GM18519 (cell line): ENCODE measurements at regions not wholly inside any gene's neighbourhood (a gene's known extent, or its start where the extent isn't known, plus 50 kb on each side); places are given as distances from the start of the nearest gene placed in this dataset.

Experiments
- ATAC-seq: cut with Tn5 transposase; IDR thresholded peaks from one replicate; pipeline ENCODE4 v1.9.1; 2021; ENCODE audit warnings: mild to moderate bottlenecking, moderate library complexity; ENCODE audit not compliant: unreplicated experiment, low FRiP score

DNA sequence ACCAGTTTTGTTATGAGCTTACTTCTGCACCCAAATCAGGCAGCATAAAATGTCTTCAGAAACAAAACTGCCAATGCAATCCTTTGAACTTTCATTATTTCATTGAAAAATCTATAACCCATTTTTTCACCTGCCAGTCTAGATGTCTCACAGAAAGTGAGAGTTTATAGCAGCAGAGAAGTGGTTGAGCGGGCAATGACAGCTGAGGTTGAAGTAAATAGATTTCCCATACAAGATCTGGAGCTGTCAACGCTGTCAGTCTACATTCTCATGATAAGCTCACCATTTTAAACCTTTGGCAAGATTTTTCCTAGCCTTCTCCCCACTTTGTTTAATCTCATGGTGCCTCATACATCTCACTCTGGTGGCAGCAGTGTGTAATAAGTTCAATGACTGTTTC lies 1144.9 kb upstream of the PCDH9 start:
- no peak for ATAC-seq

DNA sequence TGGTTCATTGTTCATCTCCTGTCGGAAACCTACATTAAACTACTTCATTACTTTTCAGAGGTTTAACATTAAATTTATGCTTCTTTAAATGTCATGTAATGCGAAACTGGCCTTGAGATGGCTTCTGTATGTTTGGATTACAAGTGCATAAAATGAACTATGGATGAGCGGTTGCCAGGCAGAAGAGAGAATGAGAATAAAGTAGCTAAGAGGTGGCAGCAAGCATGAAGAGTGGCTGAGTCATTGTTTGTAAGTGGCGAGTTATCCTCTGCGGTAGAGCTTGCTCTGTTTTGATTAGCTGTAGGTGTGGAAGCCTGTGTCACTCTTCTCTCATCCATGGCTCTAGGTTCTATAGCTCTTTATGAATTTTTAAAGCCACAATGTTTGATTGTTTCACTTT lies 1139.6 kb upstream of the PCDH9 start:
- no peak for ATAC-seq

GRCh38 chr13:68368922-68369321 lies 1138.8 kb upstream of the PCDH9 start:
- ATAC-seq, result no peak

- no peak for ATAC-seq
Observed at GRCh38 chr13:68359105-68359504, 1129.0 kb upstream of the PCDH9 start.

DNA sequence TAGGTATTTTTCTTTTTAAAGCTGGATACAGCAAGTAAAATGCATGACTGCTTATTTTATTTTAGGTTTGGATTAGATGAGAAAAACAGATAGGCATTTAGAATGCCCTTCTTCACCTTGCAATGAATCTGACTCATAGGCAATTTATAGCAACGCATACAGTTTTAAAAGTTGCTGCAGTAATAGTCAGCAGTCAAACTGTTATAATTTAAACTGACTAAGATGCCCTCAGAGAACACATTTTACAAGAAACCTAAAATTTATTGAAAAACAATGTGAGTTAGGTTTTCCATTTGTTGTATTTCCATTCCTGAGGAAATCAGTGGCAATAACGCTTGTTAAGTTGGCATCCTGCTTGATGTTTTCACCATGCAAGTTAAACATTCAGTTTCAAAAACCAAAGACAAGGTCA lies 1128.2 kb upstream of the PCDH9 start:
- no peak for ATAC-seq

- no peak for ATAC-seq
Observed at GRCh38 chr13:68350554-68350953, 1120.4 kb upstream of the PCDH9 start.

- ATAC-seq, result no peak
Observed at GRCh38 chr13:68347220-68347619, 1117.1 kb upstream of the PCDH9 start.

DNA sequence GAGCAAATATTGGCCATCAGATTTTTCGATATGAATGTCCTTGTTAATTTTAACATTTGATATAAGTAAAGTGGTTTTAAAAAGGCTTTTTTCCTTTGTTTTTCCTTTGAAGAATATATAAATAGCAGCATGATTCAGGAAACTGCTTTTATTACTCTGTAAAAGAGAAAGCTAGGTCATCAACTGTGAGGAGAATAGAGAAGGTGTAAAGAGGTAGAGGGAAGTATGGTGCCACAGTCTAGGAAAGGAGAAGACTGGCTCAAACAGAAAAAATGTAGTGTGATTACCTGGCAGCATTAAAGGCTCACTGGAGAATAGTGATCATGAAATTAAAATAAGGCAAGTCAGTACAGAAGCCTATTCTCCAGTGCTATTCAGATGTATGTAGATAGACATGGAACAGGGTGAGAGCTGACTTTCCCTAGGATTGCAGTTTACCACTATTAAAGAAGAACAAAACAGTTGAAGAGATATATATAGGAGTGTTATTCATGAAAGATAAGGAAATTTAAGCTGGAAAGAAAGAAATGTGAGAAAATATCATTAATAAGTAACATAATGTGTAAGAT lies 1115.9 kb upstream of the PCDH9 start:
- ATAC-seq, result no peak

DNA sequence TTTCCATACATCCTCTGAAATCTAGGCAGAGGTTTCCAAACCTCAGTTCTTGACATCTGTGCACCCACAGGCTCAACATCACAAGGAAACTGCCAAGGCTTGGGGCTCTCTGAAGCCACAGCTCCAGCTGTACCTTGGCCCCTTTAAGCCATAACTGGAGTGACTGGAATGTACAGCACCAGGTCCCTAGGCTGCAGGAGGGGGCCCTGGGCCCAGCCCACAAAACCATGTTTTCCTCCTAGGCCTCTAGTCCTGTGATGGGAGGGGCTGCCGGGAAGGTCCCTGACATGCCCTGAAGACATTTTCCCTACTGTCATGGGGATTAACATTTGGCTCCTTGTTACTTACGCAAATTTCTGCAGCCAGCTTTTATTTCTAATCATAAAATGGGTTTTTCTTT lies 1093.0 kb upstream of the PCDH9 start:
- ATAC-seq, result no peak

DNA sequence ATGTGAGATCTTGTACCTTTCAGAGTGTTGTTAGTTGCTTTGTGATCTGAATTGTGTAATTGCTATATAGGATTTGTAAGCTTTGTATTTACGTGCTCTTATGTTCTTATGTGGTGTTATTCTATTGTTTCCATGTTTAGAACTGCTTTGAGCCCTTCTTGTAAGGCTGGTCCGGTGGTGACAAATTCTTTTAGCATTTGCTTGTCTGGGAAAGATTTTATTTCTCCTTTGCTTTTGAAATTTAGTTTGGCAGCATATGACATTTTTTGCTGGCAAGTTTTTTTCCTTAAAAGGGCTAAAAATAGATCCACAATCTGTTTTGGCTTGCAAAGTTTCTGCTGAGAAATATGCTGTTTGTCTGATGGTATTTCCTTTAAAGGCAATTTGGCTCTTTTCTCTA lies 1089.2 kb upstream of the PCDH9 start:
- no peak for ATAC-seq

GRCh38 chr13:68304286-68304893 lies 1074.3 kb upstream of the PCDH9 start:
- ATAC-seq, result peak; percentile 58

DNA sequence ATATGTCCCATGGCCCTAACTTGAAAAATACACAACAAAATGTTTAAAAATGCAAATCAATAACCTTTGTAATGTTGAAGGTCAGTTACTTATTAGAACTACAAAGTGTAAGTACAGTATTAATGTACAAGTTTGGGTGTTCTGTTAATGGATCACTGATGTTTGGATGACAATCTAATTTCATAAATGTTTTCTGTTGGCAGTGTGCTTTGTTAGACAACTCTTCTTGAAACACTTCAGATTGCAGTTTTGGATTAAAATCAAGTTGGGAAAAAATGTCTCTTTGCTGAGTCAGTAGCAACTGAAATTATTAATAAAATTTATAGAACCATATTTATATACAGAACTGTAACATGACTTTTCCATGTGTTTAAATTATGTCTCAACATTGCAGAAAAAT lies 1063.5 kb upstream of the PCDH9 start:
- no peak for ATAC-seq

GRCh38 chr13:68292601-68293000 lies 1062.5 kb upstream of the PCDH9 start:
- no peak for ATAC-seq

- ATAC-seq, result no peak
Observed at GRCh38 chr13:68291595-68291994, 1061.5 kb upstream of the PCDH9 start.

GRCh38 chr13:68275758-68276157 lies 1045.6 kb upstream of the PCDH9 start:
- ATAC-seq, result no peak

DNA sequence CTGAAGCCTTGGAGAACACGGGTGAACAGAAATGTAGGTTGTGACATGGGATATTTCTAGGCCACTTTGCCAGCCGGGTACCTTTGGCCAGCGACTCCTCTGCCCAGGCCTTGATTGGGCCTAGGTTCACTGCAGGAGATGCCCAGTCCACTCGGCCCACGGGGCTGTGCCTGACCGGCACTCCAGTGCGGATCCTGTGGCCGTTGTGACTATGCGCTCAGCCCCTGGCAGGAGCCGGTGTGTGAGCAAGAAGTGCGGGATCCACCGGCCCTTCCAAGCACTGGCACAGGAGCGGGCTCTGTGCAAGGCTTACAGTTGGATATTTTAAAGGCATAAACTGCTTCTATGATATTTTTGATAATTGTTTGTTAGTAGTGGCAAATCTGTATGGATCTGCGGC lies 1042.5 kb upstream of the PCDH9 start:
- ATAC-seq, result no peak

DNA sequence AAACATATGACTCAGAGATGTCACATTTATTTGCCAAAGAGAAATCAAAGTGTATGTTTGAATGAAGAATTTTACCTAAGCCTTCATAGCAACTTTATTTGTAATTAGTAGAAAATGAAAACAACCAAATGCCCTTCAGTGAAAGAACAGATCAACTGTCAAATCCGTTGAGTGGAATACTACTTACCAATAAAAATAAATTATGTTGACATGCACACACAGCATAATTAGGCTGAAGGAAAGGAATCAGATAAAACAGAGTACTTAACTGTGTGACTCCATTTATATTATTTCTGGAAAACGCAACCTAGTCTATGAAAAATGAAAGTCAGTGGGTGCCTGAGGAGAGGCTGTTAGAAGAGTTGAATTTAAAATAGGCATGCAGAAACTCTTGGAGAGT lies 1034.6 kb upstream of the PCDH9 start:
- ATAC-seq, result no peak

DNA sequence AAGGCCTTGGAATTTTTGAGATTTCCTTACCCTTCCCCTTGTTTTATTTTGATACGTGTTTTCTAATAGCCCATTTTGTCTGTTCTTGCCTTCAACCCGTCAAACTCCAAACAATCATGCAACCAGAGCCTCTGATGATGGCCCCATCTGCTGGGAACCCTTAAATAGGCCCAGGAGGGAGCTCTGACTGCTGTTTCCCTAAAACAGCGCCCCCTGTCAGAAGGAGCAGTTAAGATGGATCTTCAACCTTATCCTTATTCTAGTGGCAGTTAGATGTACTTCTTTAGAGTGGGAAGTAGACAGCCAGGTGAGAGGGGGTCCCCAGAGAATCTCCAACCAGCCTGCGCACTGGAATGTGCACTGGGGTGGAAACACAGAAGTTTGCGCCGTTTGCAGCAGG lies 1031.0 kb upstream of the PCDH9 start:
- ATAC-seq, result no peak

GRCh38 chr13:68257111-68257842 lies 1027.1 kb upstream of the PCDH9 start:
- ATAC-seq, result no peak

- no peak for ATAC-seq
Observed at GRCh38 chr13:68254151-68254550, 1024.0 kb upstream of the PCDH9 start.

- no peak for ATAC-seq
Observed at GRCh38 chr13:68234274-68234673, 1004.1 kb upstream of the PCDH9 start.
